B cell (primary cell): ENCODE measurements at regions not wholly inside any gene's neighbourhood (a gene's known extent, or its start where the extent isn't known, plus 50 kb on each side); places are given as distances from the start of the nearest gene placed in this dataset.

Experiments used
- CTCF ChIP-seq: fragments of 200-600 bp; IDR thresholded peaks from one replicate; pipeline ENCODE4 v1.8.0; 2022; ENCODE audit warnings: antibody characterized with exemption, mild to moderate bottlenecking
- EZH2 ChIP-seq: IDR thresholded peaks from 2 replicates; pipeline ENCODE4 v1.6.1; 2012; ENCODE audit warnings: borderline replicate concordance, low read depth, mild to moderate bottlenecking, moderate library complexity, low read length; ENCODE audit not compliant: insufficient read depth, poor library complexity, severe bottlenecking

- no peak for TF ChIP-seq CTCF
- TF ChIP-seq EZH2 = no peak
Observed at GRCh38 chr4:153074936-153075630, 129.2 kb upstream of the TRIM2 start.
